HepG2 (cell line): ENCODE measurements at regions not wholly inside any gene's neighbourhood (a gene's known extent, or its start where the extent isn't known, plus 50 kb on each side); places are given as distances from the start of the nearest gene placed in this dataset.

Experiments used
- CBX2 ChIP-seq, 2 experiments: fragments of 200-600 bp in 1 of 2; sonication (generic); formaldehyde crosslinking in 1 of 2; IDR thresholded peaks; 2 replicates each; pipeline versions ENCODE4 v1.7.0 to v1.8.1; 2018 to 2022; ENCODE audit warnings: low read depth in 2 of 2, low read length in 1 of 2, mild to moderate bottlenecking in 1 of 2, missing genetic modification reagents in 1 of 2
- CHD2 ChIP-seq: IDR thresholded peaks from 2 replicates; pipeline ENCODE4 v1.6.1; 2011; ENCODE audit warnings: low read depth, low read length, improper control_type of control experiment
- ETV6 ChIP-seq: sonication (generic); formaldehyde crosslinking; conservative IDR thresholded peaks from 2 replicates; pipeline ENCODE4 v1.4.0; 2020; ENCODE audit warnings: missing genetic modification reagents
- RARA ChIP-seq: IDR thresholded peaks from 2 replicates; pipeline ENCODE4 v1.6.1; 2016; ENCODE audit warnings: missing genetic modification reagents, missing compliant biosample characterization
- TF ChIP-seq, protein P1 (sequence below): sonication (generic); formaldehyde crosslinking; IDR thresholded peaks from 2 replicates; pipeline ENCODE4 v1.5.0; 2020; ENCODE audit warnings: mild to moderate bottlenecking, missing genetic modification reagents, moderate library complexity
- TF ChIP-seq, protein P2 (sequence below): IDR thresholded peaks from 2 replicates; pipeline ENCODE4 v1.6.1; 2016
- TF ChIP-seq, protein P3 (sequence below): sonication (generic); formaldehyde crosslinking; IDR thresholded peaks from 2 replicates; pipeline ENCODE4 v1.9.0; 2021; ENCODE audit warnings: missing genetic modification reagents, borderline replicate concordance

DNA sequence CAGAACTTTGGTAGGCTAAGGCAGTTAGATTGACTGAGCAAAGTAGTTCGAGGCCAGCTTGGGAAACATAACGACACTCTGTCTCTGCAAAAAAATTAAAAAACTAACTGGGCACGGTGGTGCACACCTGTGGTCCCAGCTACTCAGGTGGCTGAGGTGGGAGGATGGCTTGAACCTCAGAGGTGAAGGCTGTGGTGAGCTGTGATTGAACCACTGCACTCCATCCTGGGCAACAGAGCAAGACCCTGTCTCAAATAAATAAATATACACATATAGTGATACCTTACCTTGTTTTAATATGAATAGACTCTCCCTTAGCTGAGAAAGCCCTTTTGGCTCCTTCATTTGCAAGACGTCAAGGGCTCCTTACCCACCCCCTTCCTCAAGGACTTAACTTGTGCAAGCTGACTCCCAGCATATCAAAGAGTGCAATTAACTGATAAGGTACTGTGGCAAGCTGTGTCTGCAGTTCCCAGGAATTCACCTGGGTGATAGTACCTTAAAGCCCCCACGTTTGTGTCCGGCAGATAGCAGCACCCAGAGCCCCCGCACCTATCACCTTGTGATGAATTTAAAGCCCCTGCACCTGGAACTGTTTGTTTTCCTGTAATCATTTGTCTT, 655.6 kb upstream of the GALNTL6 start:
- TF ChIP-seq, protein P1, sequence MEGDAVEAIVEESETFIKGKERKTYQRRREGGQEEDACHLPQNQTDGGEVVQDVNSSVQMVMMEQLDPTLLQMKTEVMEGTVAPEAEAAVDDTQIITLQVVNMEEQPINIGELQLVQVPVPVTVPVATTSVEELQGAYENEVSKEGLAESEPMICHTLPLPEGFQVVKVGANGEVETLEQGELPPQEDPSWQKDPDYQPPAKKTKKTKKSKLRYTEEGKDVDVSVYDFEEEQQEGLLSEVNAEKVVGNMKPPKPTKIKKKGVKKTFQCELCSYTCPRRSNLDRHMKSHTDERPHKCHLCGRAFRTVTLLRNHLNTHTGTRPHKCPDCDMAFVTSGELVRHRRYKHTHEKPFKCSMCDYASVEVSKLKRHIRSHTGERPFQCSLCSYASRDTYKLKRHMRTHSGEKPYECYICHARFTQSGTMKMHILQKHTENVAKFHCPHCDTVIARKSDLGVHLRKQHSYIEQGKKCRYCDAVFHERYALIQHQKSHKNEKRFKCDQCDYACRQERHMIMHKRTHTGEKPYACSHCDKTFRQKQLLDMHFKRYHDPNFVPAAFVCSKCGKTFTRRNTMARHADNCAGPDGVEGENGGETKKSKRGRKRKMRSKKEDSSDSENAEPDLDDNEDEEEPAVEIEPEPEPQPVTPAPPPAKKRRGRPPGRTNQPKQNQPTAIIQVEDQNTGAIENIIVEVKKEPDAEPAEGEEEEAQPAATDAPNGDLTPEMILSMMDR (CRISPR knock-in tag): no peak
- TF ChIP-seq CHD2 (no peak), RARA (CRISPR knock-in tag) (no peak), ETV6 (CRISPR knock-in tag) (no peak), CBX2 (IDR thresholded peaks at IDR 0.05; ENCODE audit: low read depth, low read length) (no peak), CBX2 (CRISPR knock-in tag; IDR thresholded peaks at IDR 0.05; ENCODE audit: low read depth) (no peak)
- TF ChIP-seq, protein P2, sequence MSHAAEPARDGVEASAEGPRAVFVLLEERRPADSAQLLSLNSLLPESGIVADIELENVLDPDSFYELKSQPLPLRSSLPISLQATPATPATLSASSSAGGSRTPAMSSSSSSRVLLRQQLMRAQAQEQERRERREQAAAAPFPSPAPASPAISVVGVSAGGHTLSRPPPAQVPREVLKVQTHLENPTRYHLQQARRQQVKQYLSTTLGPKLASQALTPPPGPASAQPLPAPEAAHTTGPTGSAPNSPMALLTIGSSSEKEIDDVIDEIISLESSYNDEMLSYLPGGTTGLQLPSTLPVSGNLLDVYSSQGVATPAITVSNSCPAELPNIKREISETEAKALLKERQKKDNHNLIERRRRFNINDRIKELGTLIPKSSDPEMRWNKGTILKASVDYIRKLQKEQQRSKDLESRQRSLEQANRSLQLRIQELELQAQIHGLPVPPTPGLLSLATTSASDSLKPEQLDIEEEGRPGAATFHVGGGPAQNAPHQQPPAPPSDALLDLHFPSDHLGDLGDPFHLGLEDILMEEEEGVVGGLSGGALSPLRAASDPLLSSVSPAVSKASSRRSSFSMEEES: no peak
- TF ChIP-seq, protein P3, sequence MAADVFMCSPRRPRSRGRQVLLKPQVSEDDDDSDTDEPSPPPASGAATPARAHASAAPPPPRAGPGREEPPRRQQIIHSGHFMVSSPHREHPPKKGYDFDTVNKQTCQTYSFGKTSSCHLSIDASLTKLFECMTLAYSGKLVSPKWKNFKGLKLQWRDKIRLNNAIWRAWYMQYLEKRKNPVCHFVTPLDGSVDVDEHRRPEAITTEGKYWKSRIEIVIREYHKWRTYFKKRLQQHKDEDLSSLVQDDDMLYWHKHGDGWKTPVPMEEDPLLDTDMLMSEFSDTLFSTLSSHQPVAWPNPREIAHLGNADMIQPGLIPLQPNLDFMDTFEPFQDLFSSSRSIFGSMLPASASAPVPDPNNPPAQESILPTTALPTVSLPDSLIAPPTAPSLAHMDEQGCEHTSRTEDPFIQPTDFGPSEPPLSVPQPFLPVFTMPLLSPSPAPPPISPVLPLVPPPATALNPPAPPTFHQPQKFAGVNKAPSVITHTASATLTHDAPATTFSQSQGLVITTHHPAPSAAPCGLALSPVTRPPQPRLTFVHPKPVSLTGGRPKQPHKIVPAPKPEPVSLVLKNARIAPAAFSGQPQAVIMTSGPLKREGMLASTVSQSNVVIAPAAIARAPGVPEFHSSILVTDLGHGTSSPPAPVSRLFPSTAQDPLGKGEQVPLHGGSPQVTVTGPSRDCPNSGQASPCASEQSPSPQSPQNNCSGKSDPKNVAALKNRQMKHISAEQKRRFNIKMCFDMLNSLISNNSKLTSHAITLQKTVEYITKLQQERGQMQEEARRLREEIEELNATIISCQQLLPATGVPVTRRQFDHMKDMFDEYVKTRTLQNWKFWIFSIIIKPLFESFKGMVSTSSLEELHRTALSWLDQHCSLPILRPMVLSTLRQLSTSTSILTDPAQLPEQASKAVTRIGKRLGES (CRISPR knock-in tag): no peak
